CD8-positive, alpha-beta memory T cell (primary cell): ENCODE measurements at regions not wholly inside any gene's neighbourhood (a gene's known extent, or its start where the extent isn't known, plus 50 kb on each side); places are given as distances from the start of the nearest gene placed in this dataset.

ENCODE experiments used
- CTCF ChIA-PET: fragments of 350-600 bp; sonication (Branson Sonifier 250); formaldehyde crosslinking; loops from one replicate; lab custom pipeline; 2021; ENCODE audit warnings: antibody characterized with exemption; lab: Charles Lee
- POLR2A ChIA-PET: fragments of 350-600 bp; sonication (Branson Sonifier 250); formaldehyde crosslinking; loops from one replicate; lab custom pipeline; 2021; ENCODE audit warnings: antibody characterized with exemption; lab: Charles Lee
- DNase-seq, 5 donors: peaks; one replicate each; pipeline versions ENCODE4 v3.0.0 to v3.0.0-alpha.2; 2020 to 2022; ENCODE audit warnings: mixed read lengths in 1 of 5
- H3K27ac ChIP-seq: one replicate; pipeline ENCODE4 v1.7.0; 2013; ENCODE audit warnings: low read depth, mild to moderate bottlenecking, low read length, moderate library complexity
- H3K27me3 ChIP-seq: 2 replicates; pipeline ENCODE4 v1.7.0; 2013; ENCODE audit warnings: low read length, mild to moderate bottlenecking; ENCODE audit not compliant: insufficient read depth, poor library complexity, severe bottlenecking
- H3K36me3 ChIP-seq: 2 replicates; pipeline ENCODE4 v1.7.0; 2013; ENCODE audit warnings: mild to moderate bottlenecking, low read length, moderate library complexity; ENCODE audit not compliant: insufficient read depth
- H3K4me1 ChIP-seq: 2 replicates; pipeline ENCODE4 v1.7.0; 2013; ENCODE audit warnings: mild to moderate bottlenecking, low read length, moderate library complexity; ENCODE audit not compliant: insufficient read depth
- H3K4me3 ChIP-seq: 2 replicates; pipeline ENCODE4 v1.7.0; 2013; ENCODE audit warnings: mild to moderate bottlenecking, low read length
- H3K9me3 ChIP-seq: 2 replicates; pipeline ENCODE4 v1.7.0; 2013; ENCODE audit warnings: mild to moderate bottlenecking, low read length
- H3K27ac Mint-ChIP-seq, 8 donors: one replicate each; pipeline ENCODE4 v1.8.0; 2020 to 2021; ENCODE audit warnings: mixed read lengths in 8 of 8, mild to moderate bottlenecking in 6 of 8, inconsistent platforms in 3 of 8, moderate library complexity in 3 of 8
- H3K27me3 Mint-ChIP-seq, 2 donors: one replicate each; pipeline ENCODE4 v1.8.0; 2020 to 2021; ENCODE audit warnings: mixed read lengths in 2 of 2, mild to moderate bottlenecking in 1 of 2, moderate library complexity in 1 of 2
- H3K36me3 Mint-ChIP-seq, 3 donors: one replicate each; pipeline ENCODE4 v1.8.0; 2020 to 2021; ENCODE audit warnings: mixed read lengths in 3 of 3, inconsistent platforms in 1 of 3, mild to moderate bottlenecking in 1 of 3
- H3K4me1 Mint-ChIP-seq, 3 donors: one replicate each; pipeline ENCODE4 v1.8.0; 2020 to 2021; ENCODE audit warnings: mixed read lengths in 3 of 3, inconsistent platforms in 1 of 3, mild to moderate bottlenecking in 1 of 3
- H3K4me3 Mint-ChIP-seq, 7 donors: one replicate each; pipeline ENCODE4 v1.8.0; 2020 to 2021; ENCODE audit warnings: mixed read lengths in 7 of 7, mild to moderate bottlenecking in 6 of 7, moderate library complexity in 4 of 7, inconsistent platforms in 2 of 7
- H3K9me3 Mint-ChIP-seq, 5 donors: one replicate each; pipeline ENCODE4 v1.8.0; 2020 to 2022; ENCODE audit warnings: mixed read lengths in 5 of 5, mild to moderate bottlenecking in 3 of 5, moderate library complexity in 2 of 5, inconsistent platforms in 1 of 5

GRCh38 chr10:45204954-45205775, 110.2 kb downstream of the OR13A1 start:
- Histone ChIP-seq H3K4me1 (no peaks in the 10 kb centered on the region), H3K9me3 (no peaks in the 10 kb centered on the region), H3K4me3 (no peak overlapping the region), H3K27ac (no peak overlapping the region), H3K27me3 (no peaks in the 10 kb centered on the region), H3K36me3 (no peaks in the 10 kb centered on the region)
- Mint-ChIP-seq H3K4me1 (no peaks in the 10 kb centered on the region), H3K36me3 (peaks cover 0 to 1% (median 0%) of the 10 kb centered on the region in 3 donors), H3K27ac (no peak overlapping the region), H3K27me3 (peaks cover 16 to 54% of the 10 kb centered on the region in 2 donors), H3K9me3 (peaks cover 0 to 14% (median 3%) of the 10 kb centered on the region in 5 donors), H3K4me3 (no peak overlapping the region)
- no peak for DNase-seq
- ChIA-PET CTCF (no interaction called here), POLR2A (no interaction called here)

- H3K9me3 Mint-ChIP-seq: peaks cover 0 to 14% (median 3%) of the 10 kb centered on the region in 5 donors
- no peaks in the 10 kb centered on the region for H3K9me3 ChIP-seq
- no peak for DNase-seq
- POLR2A ChIA-PET: no interaction called here
- H3K4me3 Mint-ChIP-seq: no peak overlapping the region
- H3K27me3 ChIP-seq: no peaks in the 10 kb centered on the region
- H3K36me3 ChIP-seq: no peaks in the 10 kb centered on the region
- H3K4me1 Mint-ChIP-seq: no peaks in the 10 kb centered on the region
- no peaks in the 10 kb centered on the region for H3K4me1 ChIP-seq
- CTCF ChIA-PET: no interaction called here
- H3K27ac Mint-ChIP-seq: no peak overlapping the region
- peaks cover 11 to 38% of the 10 kb centered on the region in 2 donors for H3K27me3 Mint-ChIP-seq
- no peak overlapping the region for H3K27ac ChIP-seq
- peaks cover 0 to 1% (median 0%) of the 10 kb centered on the region in 3 donors for H3K36me3 Mint-ChIP-seq
- H3K4me3 ChIP-seq: no peak overlapping the region
These were observed 105.5 kb downstream of the OR13A1 start for GRCh38 chr10:45209888-45210287.

- Mint-ChIP-seq H3K9me3 (peaks cover 0 to 14% (median 3%) of the 10 kb centered on the region in 5 donors), H3K36me3 (peaks cover 0 to 1% (median 0%) of the 10 kb centered on the region in 3 donors), H3K27ac (no peak overlapping the region), H3K27me3 (peaks cover 13 to 32% of the 10 kb centered on the region in 2 donors), H3K4me1 (no peaks in the 10 kb centered on the region), H3K4me3 (no peak overlapping the region)
- Histone ChIP-seq H3K4me1 (no peaks in the 10 kb centered on the region), H3K9me3 (no peaks in the 10 kb centered on the region), H3K4me3 (no peak overlapping the region), H3K27ac (no peak overlapping the region), H3K36me3 (no peaks in the 10 kb centered on the region), H3K27me3 (no peaks in the 10 kb centered on the region)
- CTCF ChIA-PET: no interaction called here
- no peak for DNase-seq
- POLR2A ChIA-PET: no interaction called here
These were observed 103.8 kb downstream of the OR13A1 start for GRCh38 chr10:45211576-45211975.

GRCh38 chr10:45219416-45219815, 96.0 kb downstream of the OR13A1 start:
- ChIA-PET CTCF (no interaction called here), POLR2A (no interaction called here)
- H3K36me3 Mint-ChIP-seq: no peaks in the 10 kb centered on the region
- H3K36me3 ChIP-seq: no peaks in the 10 kb centered on the region
- DNase-seq: no peak
- no peak overlapping the region for H3K4me3 Mint-ChIP-seq
- H3K9me3 Mint-ChIP-seq: no peaks in the 10 kb centered on the region
- no peaks in the 10 kb centered on the region for H3K4me1 Mint-ChIP-seq
- no peak overlapping the region for H3K27ac Mint-ChIP-seq
- H3K27me3 Mint-ChIP-seq: peaks cover 3 to 5% of the 10 kb centered on the region in 2 donors
- H3K27me3 ChIP-seq: no peaks in the 10 kb centered on the region
- H3K9me3 ChIP-seq: no peaks in the 10 kb centered on the region
- no peaks in the 10 kb centered on the region for H3K4me1 ChIP-seq
- no peak overlapping the region for H3K27ac ChIP-seq
- no peak overlapping the region for H3K4me3 ChIP-seq

GRCh38 chr10:45220931-45221330, 94.5 kb downstream of the OR13A1 start:
- no peaks in the 10 kb centered on the region for H3K36me3 ChIP-seq
- Mint-ChIP-seq H3K27ac (no peak overlapping the region), H3K9me3 (no peaks in the 10 kb centered on the region), H3K4me3 (no peak overlapping the region), H3K4me1 (no peaks in the 10 kb centered on the region), H3K27me3 (peaks cover 3% of the 10 kb centered on the region in 2 donors), H3K36me3 (no peaks in the 10 kb centered on the region)
- no peak overlapping the region for H3K27ac ChIP-seq
- CTCF ChIA-PET: interaction anchor here (0.7 to 3.5 kb wide), 3 partner anchors 14 to 492 kb away, joined by 3 to 16 read pairs (median 3); no protein-coding TSS in a partner anchor
- H3K27me3 ChIP-seq: no peaks in the 10 kb centered on the region
- POLR2A ChIA-PET: no interaction called here
- no peaks in the 10 kb centered on the region for H3K4me1 ChIP-seq
- no peak for DNase-seq
- H3K9me3 ChIP-seq: no peaks in the 10 kb centered on the region
- H3K4me3 ChIP-seq: no peak overlapping the region

- H3K4me3 Mint-ChIP-seq: no peak overlapping the region
- Histone ChIP-seq H3K4me3 (no peak overlapping the region), H3K27me3 (no peaks in the 10 kb centered on the region), H3K27ac (no peak overlapping the region), H3K36me3 (no peaks in the 10 kb centered on the region), H3K9me3 (no peaks in the 10 kb centered on the region), H3K4me1 (no peaks in the 10 kb centered on the region)
- peaks cover 3 to 9% of the 10 kb centered on the region in 2 donors for H3K27me3 Mint-ChIP-seq
- H3K4me1 Mint-ChIP-seq: no peaks in the 10 kb centered on the region
- ChIA-PET POLR2A (no interaction called here), CTCF (no interaction called here)
- peaks cover 0 to 2% (median 0%) of the 10 kb centered on the region in 3 donors for H3K36me3 Mint-ChIP-seq
- no peak overlapping the region for H3K27ac Mint-ChIP-seq
- peaks cover 1 to 6% (median 3%) of the 10 kb centered on the region in 5 donors for H3K9me3 Mint-ChIP-seq
- no peak for DNase-seq
These were observed 91.1 kb downstream of the OR13A1 start for GRCh38 chr10:45224219-45224841.

GRCh38 chr10:45227042-45227441, 88.4 kb downstream of the OR13A1 start:
- Histone ChIP-seq H3K9me3 (no peaks in the 10 kb centered on the region), H3K36me3 (no peaks in the 10 kb centered on the region), H3K27me3 (no peaks in the 10 kb centered on the region), H3K4me3 (no peak overlapping the region), H3K27ac (no peak overlapping the region), H3K4me1 (no peaks in the 10 kb centered on the region)
- Mint-ChIP-seq H3K9me3 (peaks cover 12 to 17% (median 15%) of the 10 kb centered on the region in 5 donors), H3K27ac (no peak overlapping the region), H3K36me3 (peaks cover 0 to 10% (median 0%) of the 10 kb centered on the region in 3 donors), H3K4me1 (no peaks in the 10 kb centered on the region), H3K27me3 (peaks cover 2 to 21% of the 10 kb centered on the region in 2 donors), H3K4me3 (no peak overlapping the region)
- CTCF ChIA-PET: no interaction called here
- POLR2A ChIA-PET: no interaction called here
- DNase-seq: no peak

GRCh38 chr10:45227456-45227855, 88.0 kb downstream of the OR13A1 start:
- no peaks in the 10 kb centered on the region for H3K4me1 Mint-ChIP-seq

More at GRCh38 chr10:45227456-45227855, 88.0 kb downstream of the OR13A1 start:
- Mint-ChIP-seq H3K4me3 (no peak overlapping the region), H3K36me3 (peaks cover 0 to 10% (median 0%) of the 10 kb centered on the region in 3 donors), H3K27ac (no peak overlapping the region), H3K9me3 (peaks cover 12 to 17% (median 15%) of the 10 kb centered on the region in 5 donors), H3K27me3 (peaks cover 3 to 25% of the 10 kb centered on the region in 2 donors)
- DNase-seq: no peak
- H3K36me3 ChIP-seq: no peaks in the 10 kb centered on the region
- no peak overlapping the region for H3K4me3 ChIP-seq
- no peak overlapping the region for H3K27ac ChIP-seq
- H3K9me3 ChIP-seq: no peaks in the 10 kb centered on the region
- CTCF ChIA-PET: no interaction called here
- POLR2A ChIA-PET: no interaction called here
- no peaks in the 10 kb centered on the region for H3K27me3 ChIP-seq
- H3K4me1 ChIP-seq: no peaks in the 10 kb centered on the region
